Suppressor macrophage treated with lipopolysaccharide for 1 hour (primary cell): ENCODE measurements at regions not wholly inside any gene's neighbourhood (a gene's known extent, or its start where the extent isn't known, plus 50 kb on each side); places are given as distances from the start of the nearest gene placed in this dataset.
"Not testable (repeated sequence)": the region's sequence is repeated elsewhere in the genome, so short reads cannot be mapped to it uniquely, and the experiment has no call there.

Experiments
- DNase-seq, 3 donors: peaks; one replicate each; pipeline ENCODE4 v3.0.0-alpha.2; 2020 to 2022

- DNase-seq, result no peak
Measured at GRCh38 chr18:76307293-76307690, 187.8 kb downstream of the ZNF516 start.

- no peak for DNase-seq
Measured at GRCh38 chr18:76306685-76307292, 188.3 kb downstream of the ZNF516 start.

GRCh38 chr18:76285866-76286265 is 209.2 kb downstream of the ZNF516 start:
- DNase-seq, result no peak

GRCh38 chr18:76281565-76281964 is 213.5 kb downstream of the ZNF516 start:
- DNase-seq, result no peak

- DNase-seq, result no peak
Measured at GRCh38 chr18:76277801-76278200, 217.2 kb downstream of the ZNF516 start.

GRCh38 chr18:76275727-76276313 is 219.2 kb downstream of the ZNF516 start:
- DNase-seq, result no peak

GRCh38 chr18:76274468-76275289 is 220.4 kb downstream of the ZNF516 start:
- no peak for DNase-seq

GRCh38 chr18:76273956-76274355 is 221.1 kb downstream of the ZNF516 start:
- DNase-seq, result no peak

GRCh38 chr18:76273036-76273545 is 222.0 kb downstream of the ZNF516 start:
- DNase-seq, result no peak

- DNase-seq, result not testable (repeated sequence)
Measured at GRCh38 chr18:76267423-76267822, 227.6 kb downstream of the ZNF516 start.

- no peak for DNase-seq
Measured at GRCh38 chr18:76266236-76266991, 228.6 kb downstream of the ZNF516 start.

GRCh38 chr18:76265497-76266235 is 229.4 kb downstream of the ZNF516 start:
- DNase-seq, result peak; percentile 18 to 44 (median 36)

- no peak for DNase-seq
Measured at GRCh38 chr18:76264876-76265250, 230.2 kb downstream of the ZNF516 start.

GRCh38 chr18:76264198-76264875 is 230.7 kb downstream of the ZNF516 start:
- DNase-seq, result peak in 2 of 3 donors; percentile 6 to 7

- no peak for DNase-seq
Measured at GRCh38 chr18:76263046-76264005, 231.7 kb downstream of the ZNF516 start.

- DNase-seq, result no peak
Measured at GRCh38 chr18:76260941-76261472, 234.0 kb downstream of the ZNF516 start.

GRCh38 chr18:76259711-76260110 is 235.3 kb downstream of the ZNF516 start:
- no peak for DNase-seq

GRCh38 chr18:76259096-76259495 is 235.9 kb downstream of the ZNF516 start:
- no peak for DNase-seq

- DNase-seq, result no peak
Measured at GRCh38 chr18:76258209-76258608, 236.8 kb downstream of the ZNF516 start.

- DNase-seq, result no peak
Measured at GRCh38 chr18:76255070-76255683, 239.9 kb downstream of the ZNF516 start.
